Mucosa of gallbladder (tissue), 1 donor: ENCODE measurements at regions not wholly inside any gene's neighbourhood (a gene's known extent, or its start where the extent isn't known, plus 50 kb on each side); places are given as distances from the start of the nearest gene placed in this dataset.
"Not testable (repeated sequence)": the region's sequence is repeated elsewhere in the genome, so short reads cannot be mapped to it uniquely, and the experiment has no call there.

Source experiments
- DNase-seq: peaks from one replicate; pipeline ENCODE4 v3.0.0-alpha.2; 2020; ENCODE audit warnings: low spot score
- donor health status: DM: no; HTN: no; CAD: no.

- no peak for DNase-seq
Observed at GRCh38 chr15:35282965-35283496, 197.9 kb upstream of the NANOGP8 start.

DNA sequence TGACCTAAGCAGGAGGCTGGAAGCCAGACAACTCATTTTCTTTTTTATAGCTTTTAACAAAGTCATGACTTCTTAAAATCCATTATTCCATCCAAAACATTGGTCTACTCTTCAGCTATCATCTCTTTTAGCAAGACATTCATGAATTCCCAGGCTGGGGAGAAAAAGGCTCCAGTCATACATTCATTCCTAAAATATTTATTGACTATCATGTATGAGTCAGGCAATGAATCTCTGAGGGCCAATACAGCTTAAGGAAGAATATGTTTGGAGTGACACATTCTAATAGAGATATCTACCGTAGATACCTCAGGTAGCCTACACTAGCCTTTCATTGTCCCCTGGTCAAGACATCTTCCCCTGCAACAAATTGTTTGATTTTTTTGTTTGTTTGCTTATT lies 196.4 kb upstream of the NANOGP8 start:
- DNase-seq = no peak

GRCh38 chr15:35279811-35280210 lies 194.7 kb upstream of the NANOGP8 start:
- no peak for DNase-seq

DNA sequence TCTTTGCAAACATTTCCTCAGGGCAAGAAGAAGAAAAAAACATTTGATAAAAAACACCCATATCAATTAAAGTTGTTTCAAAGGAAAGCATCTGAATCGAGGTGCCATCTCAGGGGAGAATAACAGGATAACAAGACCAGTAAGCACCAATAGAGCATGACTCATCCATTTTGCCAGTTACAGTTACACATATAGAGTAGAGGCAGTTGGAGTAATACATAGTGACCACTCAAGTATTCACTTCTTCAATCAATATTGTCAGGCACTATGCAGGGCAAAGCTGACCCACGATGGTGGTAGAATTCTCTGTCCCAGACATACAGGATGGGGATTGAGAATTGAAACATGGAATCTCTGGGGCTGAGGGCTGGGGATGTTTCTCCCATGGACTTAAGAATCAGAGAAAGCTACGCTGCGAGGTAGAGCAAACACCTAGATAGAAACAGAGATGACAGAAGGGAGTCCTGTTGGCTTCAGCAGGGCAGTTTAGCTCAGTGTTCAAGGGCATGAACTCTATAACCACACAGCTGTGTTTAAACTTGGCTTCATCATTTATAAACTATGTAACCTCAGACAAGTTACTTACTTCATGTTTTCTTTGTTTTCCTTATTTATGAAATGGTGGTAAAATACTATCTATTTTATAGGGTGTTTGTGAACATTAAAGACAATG lies 186.4 kb upstream of the NANOGP8 start:
- no peak for DNase-seq

- DNase-seq = no peak
Observed at GRCh38 chr15:35260941-35261340, 175.8 kb upstream of the NANOGP8 start.

DNA sequence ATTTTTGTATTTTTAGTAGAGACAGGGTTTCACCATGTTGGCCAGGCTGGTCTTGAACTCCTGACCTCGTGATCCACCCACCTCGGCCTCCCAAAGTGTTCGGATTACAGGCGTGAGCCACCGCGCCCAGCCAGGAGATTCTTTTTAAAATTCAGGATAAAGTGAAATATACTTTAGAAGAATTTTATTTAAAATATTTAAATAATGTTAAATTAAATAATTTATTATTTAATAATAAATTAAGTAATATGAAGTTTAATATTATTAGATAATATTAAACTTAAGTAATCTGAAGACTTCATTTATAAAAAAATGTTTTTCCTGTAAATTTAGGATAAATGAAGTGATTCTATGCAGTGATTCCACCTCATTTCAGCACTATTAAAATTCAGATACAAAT lies 175.2 kb upstream of the NANOGP8 start:
- DNase-seq = not testable (repeated sequence)

DNA sequence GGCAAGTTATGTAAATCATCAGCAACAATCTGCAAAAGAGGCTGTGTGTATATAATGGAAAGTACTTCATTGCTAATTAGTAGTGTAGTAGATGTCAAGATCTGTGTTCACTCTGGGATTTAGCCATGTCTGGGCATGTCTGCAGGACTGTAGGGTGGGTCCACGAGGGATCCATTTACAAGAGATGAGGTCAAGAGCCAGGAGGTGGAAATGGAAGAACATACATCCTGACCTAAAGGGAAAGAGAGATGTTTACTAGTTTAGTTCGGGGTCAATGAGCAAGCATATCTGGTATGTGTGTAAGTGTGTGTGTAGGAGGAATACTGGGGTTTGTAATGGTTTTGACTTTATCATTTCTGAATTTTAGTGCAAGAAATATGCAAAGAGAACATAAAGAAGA lies 171.5 kb upstream of the NANOGP8 start:
- DNase-seq = no peak

DNA sequence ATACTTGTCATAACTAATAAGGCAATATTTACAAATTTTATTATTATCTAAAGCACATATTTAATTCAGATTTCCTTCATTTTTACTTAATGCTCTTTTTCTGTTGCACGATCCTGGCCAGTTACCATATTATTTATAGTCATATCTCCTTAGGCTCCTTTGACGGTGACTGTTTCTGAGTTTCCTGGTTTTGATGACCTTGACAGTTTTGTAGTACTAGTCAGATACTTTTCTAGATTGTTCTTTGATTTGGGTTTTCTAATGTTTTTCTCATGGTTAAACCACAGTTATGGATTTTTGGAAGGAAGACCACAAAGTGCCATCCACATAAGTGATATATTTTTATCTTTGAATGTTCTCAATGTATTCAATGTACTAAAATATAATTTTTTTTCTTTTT lies 171.0 kb upstream of the NANOGP8 start:
- DNase-seq = no peak

DNA sequence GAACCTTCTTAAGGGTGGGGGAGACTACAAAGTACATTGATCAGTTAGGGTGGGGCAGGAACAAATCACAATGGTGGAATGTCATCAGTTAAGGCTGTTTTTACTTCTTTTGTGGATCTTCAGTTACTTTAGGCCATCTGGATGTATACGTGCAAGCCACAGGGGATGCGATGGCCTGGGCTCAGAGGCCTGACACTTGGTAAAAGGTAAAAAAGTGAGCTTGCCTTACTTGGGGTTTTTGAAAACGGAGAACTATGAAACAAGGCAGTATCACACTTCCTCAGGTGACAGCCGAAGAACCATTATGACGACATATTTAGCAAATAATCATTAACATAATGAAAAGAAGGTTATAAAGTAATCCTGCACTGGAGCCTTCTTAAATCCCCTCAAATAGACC lies 169.8 kb upstream of the NANOGP8 start:
- not testable (repeated sequence) for DNase-seq

GRCh38 chr15:35254062-35254461 lies 169.0 kb upstream of the NANOGP8 start:
- no peak for DNase-seq

- DNase-seq = no peak
Observed at GRCh38 chr15:35252351-35252865, 167.3 kb upstream of the NANOGP8 start.

DNA sequence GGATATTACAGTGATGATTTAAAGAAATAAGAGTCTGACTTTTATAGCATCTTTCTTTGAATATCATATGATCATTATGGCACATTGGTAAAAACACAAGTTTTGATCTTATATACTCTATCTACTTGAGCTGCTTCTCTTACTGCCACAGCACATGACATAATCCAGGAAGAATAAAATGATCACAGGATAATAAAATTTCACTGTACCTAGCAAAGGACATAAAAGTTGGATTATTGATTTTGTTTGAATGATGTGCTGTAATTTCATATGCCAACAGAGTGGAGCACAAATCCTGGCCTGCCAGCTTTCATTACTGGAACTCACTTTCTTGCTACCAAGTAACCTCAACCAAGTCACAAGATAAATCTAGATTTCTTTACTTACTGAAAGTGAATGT lies 162.1 kb upstream of the NANOGP8 start:
- no peak for DNase-seq

DNA sequence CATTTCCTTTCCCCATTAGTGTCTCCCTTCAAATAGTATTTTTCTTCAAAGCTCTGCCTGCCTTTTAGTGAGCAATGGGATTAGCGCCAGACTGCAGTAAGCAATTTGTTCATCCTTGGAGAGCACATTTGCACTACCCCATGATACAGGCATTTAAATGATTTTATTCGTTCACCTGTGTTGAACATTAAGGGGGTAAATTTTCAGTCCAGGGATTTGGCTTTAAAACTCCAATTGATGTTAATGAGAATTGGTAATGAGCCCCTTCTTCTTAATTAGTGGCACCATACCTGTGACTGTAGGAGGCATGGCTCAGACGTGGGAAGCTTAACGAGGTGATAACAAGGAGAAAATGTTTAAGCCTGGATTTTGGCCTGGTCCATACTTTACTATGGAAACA lies 161.4 kb upstream of the NANOGP8 start:
- DNase-seq = no peak

- DNase-seq = not testable (repeated sequence)
Observed at GRCh38 chr15:35245681-35246080, 160.6 kb upstream of the NANOGP8 start.

DNA sequence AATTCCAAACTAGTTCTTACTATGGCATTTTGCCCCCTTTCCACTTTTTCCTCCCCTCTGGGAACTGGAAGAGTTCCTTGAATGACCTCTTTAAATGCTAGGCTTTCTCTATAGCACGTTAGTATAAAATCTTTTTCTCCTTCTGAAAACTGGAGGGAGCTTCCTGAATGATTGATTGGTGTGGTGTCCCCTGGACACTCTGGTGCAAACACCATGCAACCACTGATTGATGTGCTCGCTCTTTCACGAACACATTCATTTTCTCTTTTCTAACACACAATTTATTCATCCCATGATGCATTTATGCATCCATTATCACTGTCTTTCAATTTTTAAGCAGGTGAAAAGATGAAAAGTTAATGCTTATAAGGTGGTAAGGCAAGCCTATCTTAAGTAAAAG lies 159.1 kb upstream of the NANOGP8 start:
- DNase-seq = no peak

- no peak for DNase-seq
Observed at GRCh38 chr15:35243758-35244157, 158.7 kb upstream of the NANOGP8 start.

DNA sequence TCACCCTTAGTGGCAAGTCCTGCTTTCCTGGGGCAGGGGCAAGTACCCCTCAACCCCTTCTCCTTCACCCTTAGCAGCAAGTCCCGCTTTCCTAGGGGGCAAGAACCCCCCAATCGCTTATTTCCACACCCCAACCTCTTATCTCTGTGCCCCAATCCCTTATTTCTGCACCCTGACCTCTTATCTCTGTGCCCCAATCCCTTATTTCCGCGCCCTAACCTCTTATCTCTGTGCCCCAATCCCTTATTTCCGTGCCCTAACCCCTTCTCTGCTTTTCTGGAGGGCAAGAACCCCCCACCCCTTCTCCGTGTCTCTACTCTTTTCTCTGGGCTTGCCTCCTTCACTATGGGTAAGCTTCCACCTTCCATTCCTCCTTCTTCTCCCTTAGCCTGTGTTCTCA lies 154.6 kb upstream of the NANOGP8 start:
- not testable (repeated sequence) for DNase-seq

DNA sequence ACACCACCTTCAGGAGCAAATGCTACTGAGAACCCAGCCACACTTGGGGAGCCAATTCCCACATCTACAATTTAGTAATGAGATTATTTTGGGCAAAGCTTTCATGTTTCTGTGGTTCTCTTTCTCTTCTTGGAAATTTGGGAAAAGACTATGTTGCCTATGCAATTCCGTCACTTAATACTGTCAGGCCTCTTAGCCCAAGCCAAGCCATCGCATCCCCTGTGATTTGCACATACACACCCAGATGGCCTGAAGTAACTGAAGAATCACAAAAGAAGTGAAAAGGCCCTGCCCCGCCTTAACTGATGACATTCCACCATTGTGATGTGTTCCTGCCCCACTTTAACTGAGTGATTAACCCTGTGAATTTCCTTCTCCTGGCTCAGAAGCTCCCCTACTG lies 153.4 kb upstream of the NANOGP8 start:
- not testable (repeated sequence) for DNase-seq

DNA sequence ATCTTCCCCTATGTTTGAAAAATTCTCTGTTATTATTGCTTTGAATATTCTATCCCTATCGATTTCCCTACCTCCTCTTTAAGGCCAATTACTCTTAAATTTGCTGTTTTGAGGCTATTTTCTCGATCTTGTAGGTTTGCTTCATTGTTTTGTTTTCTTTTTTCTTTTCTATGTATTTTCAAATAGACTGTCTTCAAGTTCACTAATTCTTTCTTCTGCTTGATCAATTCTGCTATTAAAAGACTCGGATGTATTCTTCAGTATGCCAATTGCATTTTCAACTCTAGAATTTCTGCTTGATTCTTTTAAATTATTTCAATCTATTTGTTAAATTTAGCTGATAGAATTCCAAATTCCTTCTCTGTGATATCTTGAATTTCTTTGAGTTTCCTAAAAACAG lies 144.0 kb upstream of the NANOGP8 start:
- no peak for DNase-seq

DNA sequence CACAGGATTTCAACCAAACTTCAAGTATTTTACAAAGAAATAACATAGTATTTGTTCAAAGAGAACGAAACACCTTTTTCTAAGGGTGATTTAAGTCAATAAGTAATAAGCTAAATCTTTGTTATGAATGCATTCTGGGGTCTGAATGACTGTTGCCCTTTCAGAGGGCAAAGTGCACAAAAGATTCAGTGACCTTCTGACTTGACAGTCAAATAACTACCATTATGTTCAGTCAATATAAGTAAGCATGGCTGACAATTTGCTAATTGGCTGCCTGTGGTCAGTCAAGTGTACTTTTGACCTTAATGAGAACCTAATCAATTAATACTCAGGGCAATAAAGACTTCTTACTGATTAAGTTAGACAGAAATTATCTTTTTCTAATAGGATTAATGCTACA lies 133.1 kb upstream of the NANOGP8 start:
- DNase-seq = no peak

- DNase-seq = no peak
Observed at GRCh38 chr15:35215093-35215492, 130.0 kb upstream of the NANOGP8 start.

- DNase-seq = no peak
Observed at GRCh38 chr15:35211240-35211902, 126.3 kb upstream of the NANOGP8 start.

DNA sequence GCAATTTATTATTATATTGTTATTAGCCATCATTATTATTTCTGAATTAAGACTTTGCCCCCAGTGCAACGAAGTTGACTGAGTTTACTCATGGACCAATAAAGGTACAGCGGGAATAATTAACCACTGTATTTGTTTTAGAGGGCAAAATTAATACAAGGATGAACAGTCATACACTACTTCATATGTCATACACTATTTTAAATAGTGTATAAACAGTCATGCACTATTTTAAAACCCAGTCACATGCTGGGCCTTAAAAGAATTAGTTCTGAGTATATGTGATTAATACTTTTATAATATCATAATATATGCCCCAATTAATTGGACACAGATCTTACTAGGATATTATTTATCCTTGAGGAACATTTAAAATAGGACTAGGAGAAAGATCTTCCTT lies 125.3 kb upstream of the NANOGP8 start:
- no peak for DNase-seq
